ENCODE measurements at regions not wholly inside any gene's neighbourhood (a gene's known extent, or its start where the extent isn't known, plus 50 kb on each side); places are given as distances from the start of the nearest gene placed in this dataset.

DNA sequence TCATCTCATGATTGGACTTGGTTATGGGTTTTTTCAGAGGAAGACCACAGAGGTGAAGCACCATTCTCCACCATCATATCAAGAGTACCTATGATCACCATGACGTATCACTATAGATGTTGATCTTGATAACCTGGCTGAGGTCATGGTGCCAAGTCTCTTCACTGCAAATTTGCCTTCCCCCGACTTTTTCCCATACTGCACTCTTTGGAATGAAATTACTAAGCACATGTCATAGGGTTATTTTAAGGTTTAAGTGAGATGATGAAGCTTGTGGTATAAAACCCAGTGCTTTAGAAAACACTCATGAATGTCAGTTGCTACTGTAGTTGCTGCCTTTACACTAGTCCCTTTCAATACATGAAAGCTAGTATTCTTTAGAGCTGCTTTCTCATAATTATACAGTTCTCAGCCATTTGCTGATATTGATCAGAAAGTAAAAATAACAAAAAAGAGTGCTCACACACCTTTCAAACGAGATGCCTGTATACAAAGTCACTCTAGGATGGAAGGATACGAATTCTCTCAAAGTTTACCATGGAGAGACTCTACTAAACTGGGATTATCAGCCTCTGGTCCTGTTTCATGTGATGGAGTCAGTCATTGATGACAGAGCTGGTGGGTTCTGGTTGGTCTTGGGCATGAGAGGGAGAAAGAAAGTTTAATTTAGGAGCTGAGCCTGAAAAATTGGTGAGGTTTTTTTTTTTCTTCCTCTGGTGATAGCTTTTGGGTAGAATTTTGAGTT lies 228.1 kb downstream of the PRL start:
- no peak for DNase-seq (ENCODE audit: low spot score)

DNA sequence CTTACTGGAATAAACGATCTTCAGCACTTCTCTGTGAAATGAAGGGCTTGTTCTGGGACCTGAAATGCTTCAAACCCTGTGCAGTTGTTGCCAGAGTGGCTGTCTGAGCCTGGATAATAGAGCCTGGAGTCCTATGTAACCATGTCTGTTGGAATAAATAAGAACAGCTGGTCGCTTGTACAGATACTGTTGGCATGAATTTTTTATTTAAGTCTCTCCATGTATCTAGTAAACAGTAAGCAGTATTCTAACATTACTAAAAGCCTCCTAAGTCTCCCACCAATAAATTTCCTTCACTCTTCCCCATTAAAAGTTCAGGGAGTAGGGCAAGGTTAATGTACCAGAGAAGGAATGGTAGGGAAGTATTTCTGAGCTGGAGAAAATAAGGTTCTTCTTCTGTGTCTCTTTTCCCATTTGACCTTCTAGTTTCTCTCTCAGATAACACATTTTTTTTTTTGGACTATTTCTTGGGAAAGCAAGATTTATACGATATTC lies 227.5 kb downstream of the PRL start:
- no peak for DNase-seq (ENCODE audit: low spot score)

DNA sequence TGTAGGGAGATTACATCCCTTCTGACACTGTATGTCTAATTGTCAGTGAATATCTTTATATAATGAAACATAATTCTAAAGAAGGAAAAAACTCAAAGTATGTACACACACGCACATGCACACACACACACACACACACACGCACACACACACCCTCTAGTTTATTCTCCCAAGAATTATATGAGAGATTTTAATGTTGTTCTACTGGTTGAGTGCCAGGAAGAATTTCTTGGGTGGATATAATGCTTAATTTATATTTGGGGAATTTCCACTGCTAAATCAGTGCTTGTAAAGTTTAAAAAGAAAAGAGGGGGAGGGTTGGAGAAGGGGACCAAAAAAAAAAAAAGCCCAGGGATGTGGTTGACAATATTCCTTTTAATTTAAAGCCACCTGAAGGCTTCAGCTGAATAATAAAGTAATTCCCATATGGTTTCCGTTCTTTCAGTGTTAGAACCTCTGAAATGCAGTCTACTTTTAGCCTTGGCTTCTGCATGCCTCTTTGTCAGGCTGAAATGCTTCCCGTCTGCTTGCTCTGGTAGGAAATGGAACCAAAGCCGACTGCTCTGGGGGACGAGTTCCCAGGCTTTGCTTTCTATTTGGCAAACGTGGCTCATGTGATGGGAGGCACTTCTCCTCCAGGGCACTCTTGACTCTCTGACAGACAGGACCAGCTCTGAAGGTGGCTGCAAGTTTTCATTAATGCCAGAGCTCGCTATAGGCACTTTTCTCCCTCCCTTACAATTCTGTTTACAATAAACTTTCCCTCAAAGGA lies 225.4 kb downstream of the PRL start:
- DNase-seq (ENCODE audit: low spot score) = peak; percentile 44

DNA sequence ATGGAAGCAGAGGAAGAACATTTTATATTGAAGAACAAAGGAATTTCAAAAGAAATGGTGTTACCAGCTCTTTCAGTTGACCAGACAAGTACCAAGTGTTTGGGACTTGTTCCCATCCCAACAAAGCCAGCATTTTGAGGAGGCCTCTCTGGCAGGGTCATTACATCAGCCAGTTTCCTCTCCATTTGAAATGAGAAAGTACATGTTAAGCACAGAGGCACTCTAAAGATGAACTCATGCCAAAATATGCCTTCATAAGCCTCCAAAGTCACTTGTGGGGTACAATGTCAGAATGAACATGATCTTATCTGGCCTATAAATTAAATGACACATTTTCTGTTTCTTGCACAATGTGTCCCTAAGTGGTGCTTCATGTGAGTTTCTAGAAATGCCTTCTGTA lies 223.9 kb downstream of the PRL start:
- DNase-seq (ENCODE audit: low spot score) = no peak

DNA sequence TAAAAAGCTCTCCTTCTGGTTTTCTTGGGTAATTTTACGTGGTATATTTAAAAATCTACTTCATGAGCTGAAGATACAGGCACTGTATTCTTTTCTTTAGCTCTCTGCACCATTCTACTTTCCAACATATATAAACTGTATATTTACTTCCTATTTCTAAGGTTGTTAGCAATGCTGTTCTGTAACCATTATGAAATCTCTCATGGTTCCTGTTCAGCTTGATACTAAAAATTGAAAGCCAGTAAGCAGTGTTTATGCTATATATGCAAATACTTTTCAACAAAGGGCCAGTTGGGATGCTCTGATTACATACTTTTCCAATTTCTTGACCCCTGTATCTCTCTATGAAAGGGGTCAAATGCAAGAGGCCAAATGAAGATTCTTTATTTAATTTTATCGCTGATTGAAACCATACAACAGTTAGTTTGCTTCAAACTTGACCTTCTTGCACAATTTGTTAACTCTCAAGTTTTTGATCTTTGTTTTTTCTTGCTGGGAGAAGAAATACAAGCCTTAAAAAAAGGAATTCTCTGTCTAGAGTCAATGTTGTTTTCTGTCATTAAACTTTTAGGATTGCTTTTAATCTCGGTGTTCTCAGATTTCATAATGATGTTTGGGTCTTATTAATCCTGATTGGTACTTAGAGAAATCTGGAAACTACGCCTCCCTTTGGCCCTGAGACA lies 223.2 kb downstream of the PRL start:
- DNase-seq (ENCODE audit: low spot score) = no peak

DNA sequence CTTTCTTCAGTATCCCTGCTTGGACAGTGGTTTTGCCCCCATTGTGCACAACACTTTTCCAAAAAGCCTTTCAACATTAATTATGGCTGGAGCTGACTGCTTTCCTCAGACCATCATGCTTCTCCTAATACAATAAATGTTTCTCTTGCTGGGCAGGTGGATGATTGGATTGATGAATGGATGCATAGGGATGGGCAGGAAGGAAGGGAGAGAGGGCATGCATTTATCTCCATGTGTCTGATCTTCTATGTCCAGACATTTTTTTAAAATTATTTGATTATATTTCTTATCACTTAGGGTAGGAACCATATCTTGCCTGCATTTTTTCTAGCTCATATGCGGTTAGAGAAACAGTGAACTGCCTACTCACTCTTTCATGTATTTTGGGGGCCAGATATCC lies 218.5 kb downstream of the PRL start:
- no peak for DNase-seq (ENCODE audit: low spot score)

DNA sequence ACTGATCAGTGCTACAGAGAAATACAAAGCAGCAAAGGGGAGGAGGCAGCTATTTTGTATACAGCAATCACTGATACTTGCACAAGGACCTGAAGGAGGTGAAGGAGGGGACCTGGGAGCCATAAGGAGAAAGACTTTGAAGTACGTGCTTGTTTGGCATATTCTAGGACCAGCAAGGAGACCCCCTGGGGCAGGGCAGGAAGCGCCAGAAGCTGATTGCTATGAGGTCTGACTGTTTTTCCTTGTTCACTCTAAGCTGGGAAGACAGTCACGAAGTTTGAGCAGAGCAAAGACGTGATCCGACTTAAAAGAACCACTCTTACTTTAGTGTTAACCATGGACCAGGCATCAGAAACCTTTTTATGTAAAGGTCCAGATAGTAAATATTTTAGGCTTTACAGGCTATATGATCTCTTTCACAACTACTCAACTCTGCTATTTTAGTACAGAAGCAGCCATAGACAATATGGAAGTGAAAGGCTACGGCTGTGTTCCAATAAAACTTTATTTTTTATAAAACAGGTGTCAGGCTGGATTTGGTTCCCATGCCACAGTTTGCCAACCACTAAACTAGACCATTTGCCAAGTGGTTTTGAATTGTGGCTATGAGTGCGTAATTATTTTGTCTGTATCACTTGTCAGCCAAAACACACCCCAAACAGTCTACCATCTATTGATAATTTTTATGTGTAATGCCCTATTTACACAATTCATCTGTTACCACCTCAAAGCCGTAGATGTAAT lies 217.9 kb downstream of the PRL start:
- no peak for DNase-seq (ENCODE audit: low spot score)

DNA sequence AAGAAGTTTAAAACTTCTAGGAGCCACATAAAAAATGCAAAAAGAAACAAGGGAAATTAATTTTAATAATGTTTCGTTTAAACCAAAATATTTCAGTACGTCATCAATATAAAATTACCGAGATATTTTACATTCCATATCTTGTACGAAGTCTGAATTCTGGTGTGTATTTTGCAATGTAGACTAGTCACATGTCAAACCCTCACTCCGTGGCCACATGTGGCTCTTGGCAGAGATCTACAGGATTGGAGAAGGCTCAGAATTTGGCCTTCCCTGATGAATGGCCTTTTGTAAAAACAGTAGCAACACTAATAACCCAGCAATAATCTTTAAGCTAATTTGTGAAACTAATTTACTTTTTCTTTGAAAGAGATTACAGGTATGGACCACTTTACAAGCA lies 217.1 kb downstream of the PRL start:
- peak; percentile 24 for DNase-seq (ENCODE audit: low spot score)

DNA sequence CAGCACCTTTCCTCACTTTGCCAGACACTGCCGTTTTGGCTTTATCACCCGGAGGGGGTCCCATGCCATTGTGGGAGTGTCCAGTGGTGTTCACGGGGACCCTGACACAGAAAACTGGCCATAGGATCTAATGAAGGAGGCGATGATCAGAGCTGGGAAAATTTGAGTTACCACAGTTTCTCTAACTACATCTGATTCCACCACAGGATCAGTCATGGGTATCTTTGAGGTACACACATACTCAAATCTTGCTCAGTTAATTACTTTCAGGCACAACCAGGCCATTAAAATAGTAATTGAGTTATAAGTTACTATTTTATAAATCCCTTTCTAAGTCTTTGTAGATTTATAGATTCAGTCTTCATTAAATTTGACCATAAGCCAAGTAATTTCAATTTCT lies 215.1 kb downstream of the PRL start:
- no peak for DNase-seq (ENCODE audit: low spot score)

DNA sequence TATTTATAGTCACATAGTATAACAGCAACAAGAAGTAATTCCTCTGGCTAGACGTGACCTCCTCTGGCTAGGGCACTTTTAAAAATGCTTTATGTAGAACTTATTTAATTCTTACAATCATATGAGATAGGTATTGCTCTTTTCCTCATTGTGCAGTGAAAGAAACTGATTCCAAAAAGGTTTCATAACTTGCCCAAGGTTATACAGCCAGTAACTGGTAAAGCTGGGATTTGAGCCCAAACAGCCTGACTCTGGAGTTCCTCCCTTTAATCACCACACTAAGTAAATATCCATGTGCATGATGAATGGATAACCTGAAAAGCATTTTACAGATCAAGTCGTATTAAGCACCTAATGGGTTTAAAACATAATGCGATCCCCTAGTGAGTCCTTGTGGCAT lies 214.6 kb downstream of the PRL start:
- no peak for DNase-seq (ENCODE audit: low spot score)

DNA sequence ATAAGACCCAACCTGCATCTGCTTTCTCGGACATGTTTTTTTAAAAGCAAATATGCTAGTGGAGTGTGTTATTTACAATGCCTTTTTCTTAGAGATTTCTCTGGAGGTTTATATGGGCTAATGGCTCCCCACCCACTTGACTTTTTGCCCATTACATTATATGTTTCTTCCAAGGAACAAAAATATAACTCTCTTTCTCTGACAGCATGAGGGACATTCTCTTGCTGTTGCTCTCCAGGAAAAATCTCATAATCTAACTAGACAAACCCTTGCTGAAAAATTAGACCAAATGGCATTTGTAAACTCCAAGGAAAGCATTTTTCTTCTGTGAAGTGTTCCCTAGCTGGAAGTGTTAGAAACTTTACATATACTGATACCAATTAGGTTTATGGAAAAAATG lies 213.7 kb downstream of the PRL start:
- no peak for DNase-seq (ENCODE audit: low spot score)

DNA sequence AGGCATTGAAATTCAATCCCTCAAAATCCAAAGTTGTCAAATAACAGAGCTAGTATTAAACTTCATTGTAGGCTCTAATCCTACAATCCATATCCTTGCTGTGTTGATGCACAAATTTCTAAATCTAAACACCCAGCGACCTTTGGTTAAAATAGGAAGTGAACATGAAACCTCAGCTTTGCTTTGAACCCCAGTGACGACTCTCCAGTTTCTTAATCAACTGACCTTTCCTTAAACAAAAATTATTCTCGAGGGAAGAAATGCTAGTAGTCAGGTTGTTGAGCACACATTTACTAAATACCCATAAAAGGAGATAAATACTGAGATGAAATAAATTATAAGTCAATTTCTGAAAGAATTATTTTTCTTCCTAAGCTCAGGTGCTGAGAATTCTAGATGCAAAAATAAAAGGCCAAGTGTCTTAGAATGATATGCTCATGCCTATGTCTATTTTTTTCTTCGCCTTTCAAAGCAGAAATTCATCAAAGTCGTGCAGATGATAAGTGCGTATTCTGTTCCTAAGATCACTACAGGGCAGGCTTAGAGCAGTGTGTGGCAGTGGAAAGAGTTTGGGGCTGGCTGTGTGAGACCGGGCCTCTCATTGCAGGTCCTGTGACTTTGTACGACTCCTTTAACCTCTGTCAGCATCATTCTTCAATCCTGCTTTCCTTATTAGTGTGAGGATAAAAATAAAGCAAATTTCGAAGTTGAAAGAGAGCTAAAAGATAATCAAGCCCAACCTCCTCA lies 208.7 kb downstream of the PRL start:
- DNase-seq (ENCODE audit: low spot score) = no peak

DNA sequence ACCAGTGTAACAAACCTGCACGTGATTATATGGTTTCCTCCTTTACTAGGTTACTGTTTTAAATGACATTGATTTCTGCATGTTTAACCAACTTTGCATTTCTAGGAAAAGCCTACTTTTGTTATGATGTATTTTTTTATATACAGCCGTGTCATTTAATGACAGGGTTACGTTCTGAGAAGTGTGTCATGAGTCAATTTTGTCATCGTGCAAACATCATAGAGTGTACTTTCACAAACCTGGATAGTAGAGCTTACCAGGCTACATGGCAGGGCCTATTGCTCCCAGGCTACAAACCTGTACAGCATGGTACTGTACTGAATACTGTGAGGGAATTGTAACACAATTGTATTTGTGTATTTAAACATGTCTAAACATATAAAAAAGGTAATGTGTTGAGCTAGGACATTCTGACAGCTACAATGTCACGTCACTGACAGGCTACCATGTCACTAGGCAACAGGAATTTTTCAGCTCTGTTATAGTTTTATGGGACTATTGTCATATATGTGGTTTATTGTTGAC lies 205.3 kb downstream of the PRL start:
- no peak for DNase-seq (ENCODE audit: low spot score)

DNA sequence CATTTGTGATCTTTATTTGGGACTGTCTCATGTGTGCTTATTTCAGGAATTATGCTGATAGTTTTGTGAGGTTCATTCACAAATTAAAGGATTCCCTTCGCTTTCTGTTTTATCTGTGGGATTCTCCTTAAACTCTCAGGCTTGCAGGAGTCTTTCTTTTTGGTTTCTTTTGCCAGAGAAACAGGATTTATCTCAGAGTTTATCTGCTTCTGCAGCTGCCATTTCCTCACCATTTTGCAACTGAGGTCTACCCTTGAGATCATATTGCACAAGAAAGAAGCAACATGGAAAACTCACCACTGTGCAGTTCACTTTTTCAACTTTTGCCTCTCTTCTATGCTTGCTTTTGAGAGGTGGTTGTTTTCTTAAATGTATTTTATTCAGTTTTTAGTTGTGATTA lies 201.0 kb downstream of the PRL start:
- DNase-seq (ENCODE audit: low spot score) = no peak

DNA sequence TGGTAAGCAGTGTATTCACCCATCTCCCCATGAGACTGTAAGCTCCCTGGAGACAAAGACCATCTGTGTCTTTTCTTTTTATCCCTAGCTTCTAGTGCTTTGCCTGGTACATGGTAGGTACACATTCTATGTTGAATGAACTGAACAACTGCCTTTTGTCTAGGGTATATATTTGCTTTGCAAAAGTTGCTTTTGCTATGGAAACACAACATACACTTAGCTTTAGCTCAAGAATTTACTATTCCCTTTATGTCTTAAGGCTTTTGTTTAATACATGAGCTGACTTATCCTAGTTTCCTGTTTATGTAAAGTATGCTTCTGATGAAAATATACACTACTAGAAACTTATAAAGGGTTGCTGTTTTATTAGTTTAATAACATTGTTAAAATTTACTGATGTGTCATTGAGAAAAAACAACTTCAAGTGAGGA lies 198.2 kb downstream of the PRL start:
- DNase-seq (ENCODE audit: low spot score) = peak; percentile 84

DNA sequence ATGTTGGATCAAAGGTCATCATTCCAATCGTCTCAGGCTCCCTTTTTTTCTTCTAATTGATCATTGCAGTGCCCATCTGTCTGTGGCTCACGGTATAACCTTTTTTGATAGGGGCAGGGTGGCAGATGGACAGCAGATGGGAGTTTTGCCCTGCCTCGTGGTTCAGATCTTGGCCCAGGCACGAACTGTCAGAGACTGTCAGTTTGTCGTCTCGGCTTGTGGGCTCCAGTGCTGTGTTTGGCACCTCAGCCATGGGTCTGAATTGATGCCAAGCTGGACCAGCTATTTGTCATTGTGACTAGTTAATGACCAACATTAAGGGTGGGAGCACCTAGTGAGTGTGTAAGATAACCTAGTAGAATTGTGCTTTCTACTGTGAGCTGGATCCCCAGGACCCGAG lies 197.6 kb downstream of the PRL start:
- DNase-seq (ENCODE audit: low spot score) = no peak

DNA sequence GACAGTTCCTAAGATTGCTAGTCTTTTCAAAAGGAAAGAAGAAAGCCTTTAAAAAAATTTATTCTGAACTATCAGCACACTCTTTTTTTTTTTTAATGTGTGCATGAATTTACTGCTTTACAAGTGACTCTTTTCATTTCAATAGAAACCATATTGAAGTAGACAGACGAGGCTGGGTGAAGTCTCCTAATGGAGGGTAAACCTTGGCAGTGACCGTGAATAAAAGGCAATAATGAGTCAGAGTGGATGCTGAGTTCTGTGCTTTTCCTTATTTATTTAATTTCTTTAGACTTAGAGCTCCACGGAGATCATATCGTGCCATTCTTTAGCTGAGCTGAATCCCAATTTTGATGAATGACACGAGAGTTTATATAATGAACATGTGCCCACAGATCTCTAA lies 196.9 kb downstream of the PRL start:
- no peak for DNase-seq (ENCODE audit: low spot score)

DNA sequence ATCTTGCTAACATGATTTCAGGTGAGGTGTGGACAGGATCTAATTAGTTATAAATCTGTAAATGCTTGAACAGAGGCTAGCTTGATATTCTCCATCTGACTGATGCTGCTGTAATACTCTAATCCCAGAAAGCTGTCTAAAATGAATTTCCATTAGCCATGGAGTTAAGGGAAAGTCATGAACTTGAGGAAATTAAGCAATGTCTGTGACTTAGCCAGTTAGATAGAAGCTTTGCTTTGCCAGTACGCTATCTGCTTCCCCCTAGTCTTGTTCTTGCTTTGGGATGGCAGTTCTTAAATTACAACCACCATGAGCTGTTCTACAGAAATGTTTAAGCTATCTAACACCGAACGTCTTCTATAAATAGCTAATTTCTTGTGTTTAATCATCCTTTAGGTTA lies 195.7 kb downstream of the PRL start:
- no peak for DNase-seq (ENCODE audit: low spot score)

DNA sequence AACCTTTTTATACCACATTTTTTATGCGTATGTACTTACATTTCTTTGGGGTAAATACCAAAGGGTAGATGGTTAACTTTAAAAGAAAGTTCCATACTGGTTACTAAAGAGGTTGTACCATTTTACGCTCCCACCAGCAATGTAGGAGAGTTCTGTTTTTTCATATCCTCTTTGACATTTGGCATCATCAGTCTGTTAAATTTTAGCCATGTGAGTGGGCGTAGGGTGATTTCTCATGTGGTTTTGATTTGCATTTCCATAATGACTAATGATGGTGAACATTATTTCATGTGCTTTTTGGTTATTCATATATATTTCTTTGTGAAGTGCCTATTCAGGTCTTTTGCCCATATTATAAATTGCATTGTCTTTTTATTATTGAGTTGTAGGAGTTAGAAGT lies 194.2 kb downstream of the PRL start:
- DNase-seq (ENCODE audit: low spot score) = no peak

DNA sequence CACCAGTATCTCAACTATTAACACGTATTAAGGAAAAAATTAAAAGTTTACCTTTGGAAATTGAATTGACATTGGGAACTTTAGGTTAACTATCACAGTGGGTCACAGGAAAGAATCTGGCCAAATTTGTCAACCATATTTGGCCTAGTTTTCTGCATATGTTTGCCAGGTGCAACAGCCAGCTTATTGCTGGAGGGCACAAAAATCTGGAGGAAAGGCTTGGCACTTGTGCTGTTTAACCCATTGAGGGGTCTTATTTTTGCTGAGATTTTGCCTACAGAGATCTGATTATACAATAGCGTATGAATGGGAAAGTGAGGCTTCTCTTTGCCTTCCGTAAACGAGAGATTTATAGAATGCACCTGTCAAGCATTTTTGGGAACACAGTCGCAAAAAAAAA lies 190.4 kb downstream of the PRL start:
- DNase-seq (ENCODE audit: low spot score) = no peak

DNA sequence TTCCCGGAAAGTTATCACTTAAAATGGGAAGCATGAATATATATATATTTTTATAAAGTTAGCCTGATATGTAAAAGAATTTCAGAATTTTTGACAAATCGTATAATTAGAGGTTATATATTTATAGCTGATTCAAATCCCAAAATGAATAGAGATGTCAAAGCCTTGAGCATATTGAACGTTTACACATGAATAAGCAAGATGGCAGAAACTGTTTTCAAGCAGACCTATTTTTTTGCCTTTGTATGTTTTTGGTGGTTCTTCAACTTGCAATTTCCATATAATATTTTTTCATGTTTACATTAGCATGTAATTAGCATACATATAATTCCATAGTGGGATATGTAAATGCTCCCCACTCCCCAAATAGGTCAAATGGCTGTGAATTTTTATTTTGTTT lies 189.9 kb downstream of the PRL start:
- DNase-seq (ENCODE audit: low spot score) = no peak
